CD4-positive, alpha-beta T cell treated with Interleukin-15 for 4 hours (primary cell): ENCODE measurements at regions not wholly inside any gene's neighbourhood (a gene's known extent, or its start where the extent isn't known, plus 50 kb on each side); places are given as distances from the start of the nearest gene placed in this dataset.
"Not testable (repeated sequence)": the region's sequence is repeated elsewhere in the genome, so short reads cannot be mapped to it uniquely, and the experiment has no call there.

ENCODE experiments used
- DNase-seq: peaks from one replicate; pipeline ENCODE4 v3.0.0-alpha.2; 2020; ENCODE audit warnings: low spot score

GRCh38 chr20:56872620-56873458 lies 243.7 kb downstream of the TFAP2C start:
- DNase-seq: no peak

DNA sequence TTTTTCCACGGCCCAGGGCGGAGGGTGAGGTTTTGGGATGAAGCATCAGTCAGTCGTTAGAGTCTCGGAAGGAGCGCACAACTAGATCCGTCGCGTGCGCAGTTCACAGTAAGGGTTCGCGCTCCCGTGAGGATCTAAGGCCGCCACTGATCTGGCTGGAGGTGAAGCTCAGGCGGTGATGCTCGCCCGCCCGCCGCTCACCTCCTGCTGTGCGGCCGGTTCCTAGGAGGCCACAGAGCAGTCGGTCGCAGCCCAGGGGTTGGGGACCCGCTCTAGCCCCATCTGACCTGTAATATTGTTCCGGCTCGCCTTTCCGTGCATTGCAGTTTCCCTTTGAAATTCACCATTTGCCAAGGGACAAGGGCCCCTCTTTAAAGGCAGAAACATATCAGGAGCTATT lies 244.7 kb downstream of the TFAP2C start:
- no peak for DNase-seq

GRCh38 chr20:56875052-56875659 lies 246.1 kb downstream of the TFAP2C start:
- no peak for DNase-seq

DNA sequence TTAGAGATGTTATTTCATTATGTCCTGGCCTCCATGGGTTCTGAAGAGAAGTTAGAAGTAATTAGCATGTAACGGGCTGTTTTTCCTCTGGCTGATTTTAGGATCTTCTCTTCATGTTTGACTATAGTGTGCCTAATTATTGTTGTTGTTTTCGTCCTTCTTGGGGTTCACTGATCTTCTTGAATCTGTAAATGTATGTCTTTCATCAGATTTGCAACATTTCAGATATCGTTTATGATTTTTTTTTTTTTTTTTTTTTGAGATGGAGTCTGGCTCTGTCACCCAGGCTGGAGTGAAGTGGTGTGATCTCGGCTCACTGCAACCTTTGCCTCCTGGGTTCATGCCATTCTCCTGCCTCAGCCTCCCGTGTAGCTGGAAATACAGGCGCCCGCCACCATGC lies 246.7 kb downstream of the TFAP2C start:
- no peak for DNase-seq

DNA sequence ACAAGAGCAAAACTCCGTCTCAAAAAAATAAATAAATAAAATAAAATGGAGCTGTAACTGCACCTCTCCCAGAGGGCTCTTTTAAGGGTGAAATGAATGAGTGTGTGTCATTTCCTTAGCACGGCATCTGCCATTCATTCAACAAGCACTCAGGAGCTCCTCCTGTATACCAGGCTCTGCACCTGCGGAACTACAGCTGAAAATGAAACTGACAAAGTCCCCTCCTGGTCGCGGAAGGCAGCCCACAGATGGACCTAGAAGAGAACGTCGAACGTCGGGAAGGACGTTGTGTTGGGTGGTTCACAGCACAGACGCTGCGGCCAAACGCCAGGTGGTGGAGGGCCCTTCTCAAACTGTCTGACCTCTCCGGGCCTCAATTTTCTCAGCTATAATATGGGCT lies 256.4 kb downstream of the TFAP2C start:
- DNase-seq: no peak

- no peak for DNase-seq
These were observed 260.9 kb downstream of the TFAP2C start for GRCh38 chr20:56890011-56890410.

GRCh38 chr20:56893226-56893917 lies 264.3 kb downstream of the TFAP2C start:
- no peak for DNase-seq

- no peak for DNase-seq
These were observed 267.3 kb downstream of the TFAP2C start for GRCh38 chr20:56896447-56896846.

- no peak for DNase-seq
These were observed 268.3 kb downstream of the TFAP2C start for GRCh38 chr20:56897318-56897957.

DNA sequence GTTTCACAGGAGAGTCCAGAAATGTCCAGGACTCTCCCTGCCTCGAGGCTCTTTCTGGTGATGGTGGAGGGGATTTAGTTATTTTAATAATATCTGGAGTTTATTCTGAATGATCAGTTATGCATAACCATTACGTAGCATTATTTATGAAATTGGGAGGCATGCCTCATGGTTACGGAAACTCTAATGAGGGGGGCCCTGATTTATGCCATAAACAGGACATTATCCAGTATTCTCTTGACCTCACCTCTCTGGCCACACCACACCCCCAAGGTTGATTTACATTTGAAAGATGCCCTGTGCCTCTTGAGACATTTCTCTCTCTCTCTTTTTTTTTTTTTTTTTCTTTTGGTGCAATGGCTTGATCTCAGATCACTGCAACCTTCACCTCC lies 268.8 kb downstream of the TFAP2C start:
- DNase-seq: no peak

DNA sequence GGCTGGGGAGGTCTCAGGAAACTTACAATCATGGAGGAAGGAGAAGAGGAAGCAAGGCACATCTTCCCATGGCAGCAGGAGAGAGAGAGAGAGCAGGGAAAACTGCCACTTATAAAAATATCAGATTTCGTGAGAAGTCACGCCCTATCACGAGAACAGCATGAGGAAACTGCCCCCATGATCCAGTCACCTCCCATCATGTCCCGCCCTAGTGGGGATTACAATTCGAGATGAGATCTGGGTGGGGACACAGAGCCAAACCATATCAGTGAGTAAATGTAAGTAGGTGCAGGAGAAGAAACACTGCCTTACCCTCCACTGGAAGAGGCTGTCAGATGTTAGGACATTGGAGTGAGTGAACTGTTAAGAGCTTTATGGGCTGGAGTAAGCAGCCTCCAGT lies 270.4 kb downstream of the TFAP2C start:
- DNase-seq: no peak

GRCh38 chr20:56900252-56900651 lies 271.1 kb downstream of the TFAP2C start:
- no peak for DNase-seq

DNA sequence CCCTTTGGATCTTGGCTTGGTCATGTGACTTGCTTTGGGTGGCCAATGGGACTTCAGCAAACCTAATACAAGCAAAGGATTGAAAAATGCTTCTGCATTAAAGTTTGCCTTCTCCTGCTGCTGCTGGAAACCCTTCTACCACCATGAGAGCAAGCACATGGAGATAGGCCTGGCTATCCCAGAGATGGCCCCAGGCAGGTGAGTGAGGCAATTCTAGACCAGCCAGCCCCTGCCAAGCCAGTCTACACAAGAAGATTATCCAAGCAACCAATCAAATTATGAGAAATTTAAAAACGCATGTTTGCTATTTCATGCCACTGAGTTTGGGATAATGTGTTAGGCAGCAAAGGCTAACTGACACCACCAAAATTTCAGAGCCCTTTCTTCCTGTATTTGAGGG lies 274.3 kb downstream of the TFAP2C start:
- no peak for DNase-seq

DNA sequence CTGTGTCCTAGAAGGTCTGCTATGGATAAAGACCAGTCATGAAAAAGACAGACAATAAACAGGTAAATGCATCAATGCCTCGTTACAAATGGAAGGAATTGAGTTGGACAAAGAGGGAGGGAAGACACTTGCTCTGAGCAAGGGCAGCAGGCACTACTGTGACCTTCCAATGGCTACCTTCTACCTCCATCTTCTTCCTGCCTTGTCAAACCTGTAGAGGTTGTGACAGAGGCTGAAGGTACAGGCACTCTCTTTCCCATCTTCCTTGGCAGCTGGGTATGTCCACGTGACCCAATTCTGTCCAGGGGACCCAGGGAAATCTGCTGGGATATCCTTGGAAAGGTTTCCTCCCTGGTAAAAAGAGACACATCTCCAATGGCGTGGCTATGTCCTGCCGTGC lies 274.8 kb downstream of the TFAP2C start:
- DNase-seq: no peak

DNA sequence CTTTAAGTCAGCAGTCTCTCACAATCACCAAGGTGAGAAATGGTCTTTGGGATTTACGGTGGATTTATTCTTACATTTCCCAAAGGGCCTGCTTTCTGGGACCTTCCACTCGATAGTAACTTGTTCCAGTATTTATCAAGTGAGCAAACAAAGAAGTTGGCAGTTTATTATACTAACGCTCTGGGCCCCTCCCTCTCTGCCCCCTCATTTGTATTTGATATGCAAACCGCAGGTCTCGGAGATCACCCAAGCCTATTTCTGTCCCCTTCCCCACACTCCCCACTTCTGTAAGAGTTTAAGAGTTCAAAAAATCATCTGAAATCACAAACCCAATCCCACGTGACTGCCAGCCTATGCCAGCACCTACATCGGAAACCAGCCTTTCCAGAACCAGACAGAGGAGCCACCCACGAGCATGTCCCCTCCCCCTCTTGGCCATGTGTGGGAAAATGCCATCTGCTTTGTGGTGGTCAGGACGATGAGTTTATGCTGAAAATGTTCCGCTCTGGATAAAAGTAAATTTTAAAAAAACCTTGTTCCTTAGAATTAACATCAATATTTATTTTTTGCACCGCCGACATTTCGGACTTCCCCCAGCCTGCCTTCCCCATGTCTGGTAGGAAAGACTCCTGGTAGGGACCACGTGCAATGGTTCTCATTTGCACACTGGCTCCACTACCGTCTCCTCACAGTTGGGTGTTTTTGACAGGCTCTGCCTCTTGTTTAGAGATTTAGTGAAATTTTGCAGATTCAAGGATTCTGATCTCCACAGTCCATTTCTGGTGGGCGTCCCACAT lies 281.0 kb downstream of the TFAP2C start:
- DNase-seq: no peak

DNA sequence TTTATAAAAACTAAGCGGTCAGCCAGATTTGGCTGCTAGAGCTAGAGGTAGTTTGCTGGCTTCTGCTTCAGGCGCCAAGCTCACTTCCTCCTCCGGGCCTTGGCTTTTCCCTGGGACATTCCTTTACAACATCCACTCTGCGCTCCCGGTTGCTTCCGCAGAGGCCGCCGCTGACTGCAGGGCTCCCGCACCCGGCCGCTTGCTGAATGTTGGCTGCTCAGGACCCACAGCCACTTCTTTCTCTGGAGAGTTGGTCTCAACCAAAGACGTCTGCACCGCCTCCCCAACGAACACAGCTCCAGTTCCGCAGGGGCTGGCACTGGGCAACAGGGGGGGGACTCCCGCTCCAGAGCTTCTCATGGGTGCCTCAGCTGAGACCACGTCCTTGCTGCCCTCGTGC lies 282.8 kb downstream of the TFAP2C start:
- no peak for DNase-seq

DNA sequence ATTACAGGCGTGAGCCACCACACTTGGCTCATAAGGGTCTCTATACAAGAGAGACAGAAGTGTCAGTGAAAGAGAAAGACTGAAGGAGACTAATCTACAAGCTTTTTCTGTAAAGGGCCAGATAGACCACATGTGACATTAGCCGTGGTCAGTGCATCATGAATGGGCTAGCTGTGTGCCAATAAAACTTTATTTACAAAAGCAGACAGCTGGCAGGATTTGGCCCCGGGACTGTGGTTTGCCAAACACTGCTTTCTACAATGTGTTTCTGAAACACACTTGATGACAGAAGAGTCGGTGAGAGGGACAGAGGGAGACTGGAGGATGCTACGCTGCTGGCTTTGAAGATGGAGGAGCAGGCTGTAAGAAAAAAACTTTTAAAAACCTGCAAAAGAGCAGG lies 285.4 kb downstream of the TFAP2C start:
- no peak for DNase-seq

GRCh38 chr20:56916345-56916622 lies 287.2 kb downstream of the TFAP2C start:
- DNase-seq: no peak

- DNase-seq: not testable (repeated sequence)
These were observed 290.9 kb downstream of the TFAP2C start for GRCh38 chr20:56920041-56920440.

- DNase-seq: no peak
These were observed 293.4 kb downstream of the TFAP2C start for GRCh38 chr20:56922497-56922896.

DNA sequence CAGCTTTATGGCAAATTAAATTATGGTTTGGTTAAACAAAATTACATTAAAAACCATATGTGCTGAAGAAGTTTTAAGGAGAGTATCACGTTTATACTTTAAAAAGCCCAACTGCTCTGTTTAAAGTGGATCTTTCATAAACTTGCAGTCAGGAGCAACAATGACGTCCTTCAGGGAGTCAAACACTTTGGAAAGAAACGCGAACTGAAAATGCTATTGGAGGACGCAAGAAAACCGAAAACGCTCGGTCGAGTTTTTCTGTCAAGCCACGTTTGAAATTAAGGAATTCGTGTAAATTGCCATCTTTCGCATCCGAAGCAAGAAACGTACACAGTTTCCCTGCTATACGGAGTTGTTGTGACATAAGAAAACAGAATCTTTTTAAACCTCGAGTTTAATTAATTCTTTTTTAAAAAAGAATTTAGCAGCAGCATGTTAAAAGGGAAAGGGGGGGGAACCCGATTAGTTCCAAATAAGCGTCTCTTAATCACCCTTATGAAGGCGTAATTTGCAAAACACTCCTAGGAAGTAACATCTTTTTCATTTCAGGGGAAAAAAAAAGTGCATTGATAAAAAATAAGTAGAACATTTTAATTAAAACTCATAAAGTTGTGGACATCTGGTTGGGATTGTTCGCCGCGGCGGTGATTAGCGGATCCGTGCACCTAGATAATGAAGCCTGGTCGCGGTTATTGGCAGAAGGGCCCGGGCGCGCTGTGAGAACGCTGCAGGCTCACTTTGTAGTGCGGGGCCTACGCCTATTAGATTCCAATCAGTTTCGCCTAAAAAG lies 295.4 kb downstream of the TFAP2C start:
- DNase-seq: no peak
